Neuronal stem cell (in vitro differentiated cells): ENCODE measurements at regions not wholly inside any gene's neighbourhood (a gene's known extent, or its start where the extent isn't known, plus 50 kb on each side); places are given as distances from the start of the nearest gene placed in this dataset.

Experiments
- DNase-seq: peaks from one replicate; pipeline ENCODE4 v3.0.0-alpha.2; 2013; ENCODE audit warnings: low spot score
- H2AFZ ChIP-seq: one replicate; pipeline ENCODE4 v1.6.1; 2013; ENCODE audit warnings: mild to moderate bottlenecking, low read length, inconsistent platforms
- H2AK5ac ChIP-seq: 2 replicates; pipeline ENCODE4 v1.6.1; 2013; ENCODE audit warnings: low read depth, mild to moderate bottlenecking, inconsistent platforms, low read length, moderate library complexity, mixed read lengths
- H2BK120ac ChIP-seq: 2 replicates; pipeline ENCODE4 v1.6.1; 2013; ENCODE audit warnings: low read depth, mild to moderate bottlenecking, inconsistent platforms, low read length, moderate library complexity, mixed read lengths
- H2BK12ac ChIP-seq: one replicate; pipeline ENCODE4 v1.6.1; 2013; ENCODE audit warnings: low read length, inconsistent platforms
- H2BK15ac ChIP-seq: 2 replicates; pipeline ENCODE4 v1.6.1; 2013; ENCODE audit warnings: mild to moderate bottlenecking, low read length, inconsistent platforms, mixed read lengths
- H2BK5ac ChIP-seq: one replicate; pipeline ENCODE4 v1.6.1; 2013; ENCODE audit warnings: inconsistent platforms, mild to moderate bottlenecking, low read length, moderate library complexity
- H3K14ac ChIP-seq: one replicate; pipeline ENCODE4 v1.6.1; 2013; ENCODE audit warnings: low read length, inconsistent platforms
- H3K18ac ChIP-seq: 2 replicates; pipeline ENCODE4 v1.6.1; 2013; ENCODE audit warnings: low read length, inconsistent platforms
- H3K23ac ChIP-seq: 2 replicates; pipeline ENCODE4 v1.6.1; 2013; ENCODE audit warnings: low read depth, mild to moderate bottlenecking, mixed read lengths, low read length, inconsistent platforms; ENCODE audit not compliant: poor library complexity
- H3K27ac ChIP-seq: replicated peaks from 3 replicates; pipeline ENCODE4 v1.5.1; 2013; ENCODE audit warnings: low read length, inconsistent platforms
- H3K27me3 ChIP-seq, 3 experiments: 2 replicates each; pipeline ENCODE4 v1.6.1; 2013; ENCODE audit warnings: low read length in 3 of 3, mild to moderate bottlenecking in 2 of 3, inconsistent platforms in 1 of 3, low read depth in 1 of 3, mixed read lengths in 1 of 3, moderate library complexity in 1 of 3; ENCODE audit not compliant: control insufficient read depth in 3 of 3, insufficient read depth in 3 of 3
- H3K36me3 ChIP-seq, 2 donors: replicated peaks in 1 of 2; 2 replicates each; pipeline ENCODE4 v1.6.1; 2013; ENCODE audit warnings: low read length in 2 of 2; ENCODE audit not compliant: control insufficient read depth in 2 of 2, insufficient read depth in 2 of 2
- H3K4ac ChIP-seq: 2 replicates; pipeline ENCODE4 v1.6.1; 2013; ENCODE audit warnings: inconsistent platforms, mild to moderate bottlenecking, low read length, moderate library complexity
- H3K4me1 ChIP-seq, 2 donors: 1 replicate in 1 of 2; 2 replicates in 1 of 2; pipeline ENCODE4 v1.6.1; 2013; ENCODE audit warnings: low read length in 2 of 2, low read depth in 1 of 2; ENCODE audit not compliant: control insufficient read depth in 2 of 2, insufficient read depth in 1 of 2
- H3K4me2 ChIP-seq: one replicate; pipeline ENCODE4 v1.6.1; 2013; ENCODE audit warnings: mild to moderate bottlenecking, low read length, inconsistent platforms; ENCODE audit not compliant: insufficient read depth, poor library complexity, severe bottlenecking
- H3K4me3 ChIP-seq, 2 donors: 2 replicates each; pipeline ENCODE4 v1.5.1; 2013; ENCODE audit warnings: low read length in 2 of 2, mild to moderate bottlenecking in 2 of 2, inconsistent platforms in 1 of 2, moderate library complexity in 1 of 2
- H3K79me1 ChIP-seq: one replicate; pipeline ENCODE4 v1.6.1; 2013; ENCODE audit warnings: low read depth, mild to moderate bottlenecking, inconsistent platforms, low read length, moderate library complexity
- H3K9ac ChIP-seq: one replicate; pipeline ENCODE4 v1.6.1; 2013; ENCODE audit warnings: mild to moderate bottlenecking, low read depth, low read length, inconsistent platforms; ENCODE audit not compliant: poor library complexity
- H3K9me3 ChIP-seq, 2 donors: replicated peaks in 1 of 2; 2 replicates each; pipeline versions ENCODE3 to v1.6.1; 2013; ENCODE audit warnings: low read length in 2 of 2, mild to moderate bottlenecking in 2 of 2, inconsistent platforms in 1 of 2, low read depth in 1 of 2, mixed read lengths in 1 of 2, moderate library complexity in 1 of 2; ENCODE audit not compliant: control insufficient read depth in 2 of 2, insufficient read depth in 1 of 2
- H4K8ac ChIP-seq: one replicate; pipeline ENCODE4 v1.6.1; 2013; ENCODE audit warnings: low read depth, mild to moderate bottlenecking, inconsistent platforms, low read length, moderate library complexity
- H4K91ac ChIP-seq: one replicate; pipeline ENCODE4 v1.6.1; 2013; ENCODE audit warnings: low read length, low read depth, mild to moderate bottlenecking, inconsistent platforms; ENCODE audit not compliant: poor library complexity
- WGBS, 2 donors: extraction: QIAGEN DNeasy Blood & Tissue Kit; methylation state at CpG; one replicate each; pipeline ENCODE4 v1.1.7; 2013; ENCODE audit warnings: missing lambda C conversion rate in 2 of 2, mixed read lengths in 1 of 2; ENCODE audit not compliant: insufficient read length in 2 of 2, insufficient replicate concordance in 1 of 2; ENCODE audit errors: extremely low coverage in 2 of 2; 5-methylcytosine and 5-hydroxymethylcytosine counted together

DNA sequence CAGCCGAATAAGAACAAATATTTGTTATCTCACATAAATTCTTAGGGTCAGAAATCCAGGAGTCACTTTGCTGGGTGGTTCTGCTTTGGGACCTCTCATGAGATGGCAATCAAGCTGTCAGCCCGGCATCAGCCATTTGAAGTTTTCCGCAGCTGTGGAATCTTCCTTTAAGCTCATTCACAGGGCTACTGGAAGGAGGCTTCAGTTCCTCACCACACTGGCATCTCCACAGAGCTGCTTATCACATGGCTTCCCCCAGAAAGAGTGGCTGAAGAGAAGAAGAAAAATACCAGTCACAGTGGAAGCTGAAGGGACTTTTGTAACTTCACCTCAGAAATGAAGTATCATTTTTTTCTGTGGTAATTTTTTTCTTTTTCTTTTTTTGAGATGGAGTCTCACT, 267.7 kb downstream of the CHL1 start:
- Histone ChIP-seq H3K4ac (no peak overlapping the region), H2BK12ac (no peak overlapping the region), H2BK120ac (no peak overlapping the region), H3K14ac (no peak overlapping the region), H4K91ac (no peak overlapping the region), H3K27me3 (no peaks in the 10 kb centered on the region), H3K9ac (no peak overlapping the region), H2AFZ (no peak overlapping the region), H3K4me2 (no peak overlapping the region), H3K4me3 (no peak overlapping the region), H3K27ac (no peak overlapping the region), H4K8ac (no peak overlapping the region), H3K4me1 (peaks cover 0 to under 1% of the 10 kb centered on the region in 2 donors), H3K23ac (no peak overlapping the region), H3K9me3 (no peaks in the 10 kb centered on the region), H2AK5ac (no peak overlapping the region), H3K79me1 (no peaks in the 10 kb centered on the region), H2BK5ac (no peak overlapping the region), H2BK15ac (no peak overlapping the region), H3K36me3 (no peaks in the 10 kb centered on the region), H3K18ac (no peak overlapping the region)
- no CpG with 5 or more reads among the region's 3 CpGs for WGBS, 2 donors
- no peak for DNase-seq

DNA sequence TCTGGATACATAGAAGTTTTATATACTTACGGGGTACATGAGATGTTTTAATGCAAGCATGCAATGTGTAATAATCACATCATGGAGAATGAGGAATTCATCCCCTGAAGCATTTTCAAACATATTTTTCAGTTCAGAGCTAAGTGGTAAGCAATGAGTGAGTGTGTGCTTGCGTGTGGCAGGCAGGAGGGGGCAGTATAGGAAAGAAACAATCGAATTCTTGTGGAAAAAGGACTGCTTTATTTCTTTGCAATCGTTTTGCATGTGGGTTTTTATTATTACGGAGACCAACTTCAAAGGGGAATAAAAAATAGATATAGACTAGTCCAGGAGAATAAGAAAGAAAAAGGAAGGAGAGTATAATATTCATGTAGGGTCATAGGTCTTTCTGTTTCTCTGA, 271.6 kb downstream of the CHL1 start:
- no peak overlapping the region for H2BK5ac ChIP-seq
- no peak overlapping the region for H3K27ac ChIP-seq
- H3K36me3 ChIP-seq: no peaks in the 10 kb centered on the region
- no peak overlapping the region for H3K9ac ChIP-seq
- H3K18ac ChIP-seq: no peak overlapping the region
- H3K4me2 ChIP-seq: no peak overlapping the region
- H3K9me3 ChIP-seq: no peaks in the 10 kb centered on the region
- no peak overlapping the region for H3K4ac ChIP-seq
- H4K91ac ChIP-seq: no peak overlapping the region
- no peak for DNase-seq
- H2BK120ac ChIP-seq: no peak overlapping the region
- WGBS, 2 donors: no CpG with 5 or more reads among the region's 5 CpGs
- H3K4me3 ChIP-seq: no peak overlapping the region
- H2AFZ ChIP-seq: no peak overlapping the region
- no peak overlapping the region for H4K8ac ChIP-seq
- H3K23ac ChIP-seq: no peak overlapping the region
- H3K27me3 ChIP-seq: no peaks in the 10 kb centered on the region
- no peak overlapping the region for H2AK5ac ChIP-seq
- H3K14ac ChIP-seq: no peak overlapping the region
- no peak overlapping the region for H2BK12ac ChIP-seq
- no peak overlapping the region for H2BK15ac ChIP-seq
- no peaks in the 10 kb centered on the region for H3K79me1 ChIP-seq
- H3K4me1 ChIP-seq: no peaks in the 10 kb centered on the region

DNA sequence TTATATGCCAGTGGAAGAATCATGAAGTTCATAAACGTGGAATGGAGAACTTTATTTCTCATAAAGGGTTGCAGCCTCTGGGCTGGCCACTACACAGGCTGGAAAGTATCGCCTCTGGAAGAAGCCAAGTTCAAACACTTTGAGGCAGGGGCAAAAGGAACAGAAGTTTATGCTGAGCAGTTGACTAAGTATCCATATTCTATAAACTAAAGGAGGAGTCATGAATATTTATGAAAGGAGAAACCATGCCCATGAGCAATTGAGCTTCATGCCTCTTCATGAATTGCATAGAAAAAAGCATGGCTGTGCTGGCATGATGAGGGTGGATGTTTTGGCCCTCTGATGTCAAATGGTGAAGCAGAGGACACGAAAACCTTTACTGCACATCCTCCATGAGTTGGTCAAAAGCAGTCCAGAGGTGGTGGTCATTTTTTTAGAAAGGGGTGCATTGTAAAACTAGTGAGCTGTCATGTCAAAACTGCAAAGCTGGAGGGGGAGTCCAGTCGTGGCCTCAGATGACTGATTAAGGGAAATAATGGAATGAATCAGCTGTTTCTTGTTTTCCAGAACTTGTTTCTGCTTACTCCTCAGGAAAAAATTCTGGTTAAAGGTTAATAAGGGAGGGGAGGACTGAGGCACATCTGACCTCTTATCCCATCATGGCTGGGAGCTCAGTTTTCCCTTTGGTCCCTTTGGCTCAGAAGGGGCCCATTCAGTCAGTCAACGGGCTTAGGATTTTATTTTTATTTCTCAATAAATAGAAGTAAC, 276.7 kb downstream of the CHL1 start:
- H3K4me2 ChIP-seq: no peak overlapping the region
- WGBS, 2 donors: no CpG with 5 or more reads among the region's 5 CpGs
- no peak overlapping the region for H2BK12ac ChIP-seq
- H3K27ac ChIP-seq: no peak overlapping the region
- H3K27me3 ChIP-seq: no peaks in the 10 kb centered on the region
- DNase-seq: no peak
- H2BK15ac ChIP-seq: no peak overlapping the region
- no peak overlapping the region for H3K23ac ChIP-seq
- no peaks in the 10 kb centered on the region for H3K4me1 ChIP-seq
- no peaks in the 10 kb centered on the region for H3K9me3 ChIP-seq
- no peak overlapping the region for H3K4ac ChIP-seq
- no peak overlapping the region for H3K9ac ChIP-seq
- H3K14ac ChIP-seq: no peak overlapping the region
- no peaks in the 10 kb centered on the region for H3K79me1 ChIP-seq
- no peak overlapping the region for H4K91ac ChIP-seq
- H4K8ac ChIP-seq: no peak overlapping the region
- no peak overlapping the region for H2AK5ac ChIP-seq
- H2BK120ac ChIP-seq: no peak overlapping the region
- H2BK5ac ChIP-seq: no peak overlapping the region
- no peak overlapping the region for H3K18ac ChIP-seq
- no peak overlapping the region for H3K4me3 ChIP-seq
- no peaks in the 10 kb centered on the region for H3K36me3 ChIP-seq
- no peak overlapping the region for H2AFZ ChIP-seq

GRCh38 chr3:474828-475227, 278.3 kb downstream of the CHL1 start:
- no CpG with 5 or more reads among the region's 1 CpG for WGBS, 2 donors
- no peak overlapping the region for H3K14ac ChIP-seq
- H2AK5ac ChIP-seq: no peak overlapping the region
- no peak overlapping the region for H2BK5ac ChIP-seq
- H3K18ac ChIP-seq: no peak overlapping the region
- no peak overlapping the region for H4K8ac ChIP-seq
- DNase-seq: no peak
- no peak overlapping the region for H3K23ac ChIP-seq
- H3K4me1 ChIP-seq: no peaks in the 10 kb centered on the region
- H3K4me2 ChIP-seq: no peak overlapping the region
- no peak overlapping the region for H2AFZ ChIP-seq
- no peaks in the 10 kb centered on the region for H3K79me1 ChIP-seq
- no peak overlapping the region for H3K9ac ChIP-seq
- no peaks in the 10 kb centered on the region for H3K27me3 ChIP-seq
- no peak overlapping the region for H3K4ac ChIP-seq
- no peak overlapping the region for H4K91ac ChIP-seq
- H2BK15ac ChIP-seq: no peak overlapping the region
- no peak overlapping the region for H3K27ac ChIP-seq
- H3K36me3 ChIP-seq: no peaks in the 10 kb centered on the region
- no peak overlapping the region for H3K4me3 ChIP-seq
- no peaks in the 10 kb centered on the region for H3K9me3 ChIP-seq
- no peak overlapping the region for H2BK120ac ChIP-seq
- no peak overlapping the region for H2BK12ac ChIP-seq
